ENCODE measurements at regions not wholly inside any gene's neighbourhood (a gene's known extent, or its start where the extent isn't known, plus 50 kb on each side); places are given as distances from the start of the nearest gene placed in this dataset.
"Not testable (repeated sequence)": the region's sequence is repeated elsewhere in the genome, so short reads cannot be mapped to it uniquely, and the experiment has no call there.

GRCh38 chrX:77060572-77060971, 386.6 kb upstream of the FGF16 start:
- CTCF ChIA-PET = no interaction called here
- DNase-seq (ENCODE audit: extremely low spot score) = no peak
- POLR2A ChIA-PET = no interaction called here
- no peak for TF ChIP-seq CTCF (IDR thresholded peaks at IDR 0.05; ENCODE audit: control extremely low read depth, extremely low read depth, low read depth, missing control alignments)

DNA sequence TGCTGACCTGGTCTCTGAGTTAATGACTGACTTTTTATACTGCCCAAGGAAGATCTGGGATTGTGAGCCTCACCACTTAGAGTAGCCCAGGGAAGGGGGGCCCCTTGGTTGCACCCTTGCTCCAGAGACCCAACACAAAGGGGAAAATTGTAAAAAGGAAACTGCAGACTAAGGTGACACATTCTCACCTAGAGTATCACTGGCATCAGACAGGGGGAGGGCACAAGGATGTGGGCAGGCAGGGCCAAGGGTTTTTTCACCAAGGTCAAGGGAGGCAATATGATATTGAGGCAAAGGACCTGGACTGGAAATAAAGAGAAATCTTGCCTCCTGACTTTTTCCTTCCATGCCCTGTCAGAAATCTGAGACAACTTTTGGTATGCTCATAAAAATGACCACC, 386.2 kb upstream of the FGF16 start:
- POLR2A ChIA-PET = no interaction called here
- CTCF ChIA-PET = no interaction called here
- TF ChIP-seq CTCF (IDR thresholded peaks at IDR 0.05; ENCODE audit: control extremely low read depth, extremely low read depth, low read depth, missing control alignments) = no peak
- no peak for DNase-seq (ENCODE audit: extremely low spot score)

GRCh38 chrX:77061545-77061944, 385.6 kb upstream of the FGF16 start:
- DNase-seq (ENCODE audit: extremely low spot score) = no peak
- CTCF ChIA-PET = no interaction called here
- POLR2A ChIA-PET = no interaction called here
- TF ChIP-seq CTCF (IDR thresholded peaks at IDR 0.05; ENCODE audit: control extremely low read depth, extremely low read depth, low read depth, missing control alignments) = no peak

DNA sequence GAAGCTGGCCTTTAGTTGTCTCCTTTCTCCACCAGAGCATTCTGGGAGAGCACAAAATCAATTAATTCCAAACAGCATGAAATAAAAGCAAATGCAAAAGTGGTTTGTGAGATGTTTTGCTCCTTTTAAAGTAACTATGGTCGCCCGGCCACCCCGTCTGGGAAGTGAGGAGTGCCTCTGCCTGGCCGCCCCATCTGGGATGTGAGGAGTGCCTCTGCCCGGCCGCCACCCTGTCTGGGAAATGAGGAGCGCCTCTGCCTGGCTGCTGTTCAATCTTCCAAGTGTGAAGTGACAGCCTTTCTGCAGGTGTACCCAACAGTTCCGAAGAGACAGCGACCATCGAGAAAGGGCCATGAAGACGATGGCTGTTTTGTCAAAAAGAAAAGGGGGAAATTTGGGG, 381.3 kb upstream of the FGF16 start:
- no peak for DNase-seq (ENCODE audit: extremely low spot score)
- TF ChIP-seq CTCF (IDR thresholded peaks at IDR 0.05; ENCODE audit: control extremely low read depth, extremely low read depth, low read depth, missing control alignments) = no peak
- ChIA-PET POLR2A (no interaction called here), CTCF (no interaction called here)

DNA sequence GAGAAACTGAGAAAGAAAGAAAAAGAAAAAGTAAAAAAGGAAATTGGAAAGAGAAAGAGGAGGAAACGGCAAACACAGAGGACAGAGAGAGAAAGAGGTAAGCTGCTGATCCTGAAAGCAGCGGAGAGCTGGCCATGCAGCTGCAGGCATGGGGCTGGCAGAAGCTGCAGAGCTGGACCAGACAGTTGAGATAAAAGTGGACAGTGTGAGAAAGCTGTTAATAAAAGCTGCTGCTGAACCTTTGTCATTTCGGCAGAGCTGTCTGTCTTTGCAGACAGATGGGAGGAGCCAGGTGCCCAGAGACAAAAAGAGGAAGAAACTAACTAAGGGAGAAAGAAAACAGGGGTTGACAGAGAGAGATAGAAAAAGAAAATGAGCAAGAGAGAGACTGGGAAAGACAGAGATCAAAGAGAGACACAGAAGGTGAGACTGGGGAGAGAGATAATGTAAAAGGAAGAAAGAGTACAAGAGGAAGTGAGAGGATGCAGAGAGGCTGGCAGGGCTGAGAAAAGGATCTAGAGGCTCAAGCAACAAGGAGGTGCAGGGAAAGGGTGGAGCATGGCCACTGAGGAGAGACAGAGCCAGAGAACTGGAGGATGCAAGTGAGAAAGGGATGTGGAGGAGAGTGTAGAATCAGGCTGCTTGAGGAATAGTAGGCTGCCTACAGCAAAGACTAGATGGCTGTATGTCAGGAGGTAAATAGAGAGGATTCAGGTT, 376.8 kb upstream of the FGF16 start:
- ChIA-PET CTCF (no interaction called here), POLR2A (no interaction called here)
- no peak for TF ChIP-seq CTCF (IDR thresholded peaks at IDR 0.05; ENCODE audit: control extremely low read depth, extremely low read depth, low read depth, missing control alignments)
- DNase-seq (ENCODE audit: extremely low spot score) = no peak

DNA sequence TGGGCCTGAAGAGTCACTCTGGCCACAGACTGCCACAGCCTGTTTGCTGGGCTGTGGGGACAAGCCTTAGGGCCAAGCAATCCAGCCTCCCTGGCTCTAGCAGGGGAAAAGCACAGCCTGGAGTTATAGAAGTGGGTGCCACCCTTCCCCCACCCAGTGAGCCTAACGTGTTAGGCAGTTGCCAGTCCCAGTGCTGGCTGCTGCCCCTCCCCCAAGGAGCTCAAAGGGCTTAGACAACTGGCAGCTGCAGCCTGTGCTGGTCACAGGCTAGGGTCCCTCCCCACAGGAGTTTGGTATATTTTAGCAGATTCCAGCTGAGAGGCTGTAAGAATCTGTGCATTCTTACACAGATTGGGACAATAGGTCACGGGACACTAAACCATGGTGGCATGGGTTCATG, 370.3 kb upstream of the FGF16 start:
- POLR2A ChIA-PET = no interaction called here
- no peak for DNase-seq (ENCODE audit: extremely low spot score)
- CTCF ChIA-PET = no interaction called here
- TF ChIP-seq CTCF (IDR thresholded peaks at IDR 0.05; ENCODE audit: control extremely low read depth, extremely low read depth, low read depth, missing control alignments) = no peak

GRCh38 chrX:77081237-77081636, 366.0 kb upstream of the FGF16 start:
- POLR2A ChIA-PET; DNase-seq (ENCODE audit: extremely low spot score); CTCF ChIA-PET: not testable (repeated sequence)

Data from GM10248 (cell line).